GM21619 (cell line): ENCODE measurements at regions not wholly inside any gene's neighbourhood (a gene's known extent, or its start where the extent isn't known, plus 50 kb on each side); places are given as distances from the start of the nearest gene placed in this dataset.
A peak's percentile ranks its signal among the peaks of the same experiment; 100 is the strongest.

Experiments
- ATAC-seq: cut with Tn5 transposase; IDR thresholded peaks from one replicate; pipeline ENCODE4 v1.9.1; 2021; ENCODE audit not compliant: unreplicated experiment

DNA sequence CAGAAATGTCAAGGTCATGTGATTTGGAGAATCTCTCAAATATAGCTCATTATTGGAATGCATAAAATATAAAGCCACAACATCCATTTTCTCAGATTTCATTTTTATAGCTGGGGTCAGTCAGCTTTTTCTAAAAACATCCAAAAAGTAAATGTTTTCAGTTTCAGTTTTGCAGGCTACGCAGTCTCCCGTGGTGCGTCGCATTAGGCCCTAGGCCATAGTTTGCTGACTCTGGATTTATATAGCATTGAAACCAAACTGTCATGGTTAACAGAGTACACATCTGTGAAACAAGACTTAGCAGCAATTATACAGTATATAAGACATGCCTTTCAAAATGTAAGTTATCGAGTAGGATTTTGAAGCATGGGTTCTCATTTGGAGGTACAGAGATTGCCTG, 140.0 kb downstream of the IRS2 start:
- peak; percentile 90 for ATAC-seq

GRCh38 chr13:109645831-109646230, 140.6 kb downstream of the IRS2 start:
- ATAC-seq = no peak

GRCh38 chr13:109644956-109645355, 141.4 kb downstream of the IRS2 start:
- no peak for ATAC-seq

DNA sequence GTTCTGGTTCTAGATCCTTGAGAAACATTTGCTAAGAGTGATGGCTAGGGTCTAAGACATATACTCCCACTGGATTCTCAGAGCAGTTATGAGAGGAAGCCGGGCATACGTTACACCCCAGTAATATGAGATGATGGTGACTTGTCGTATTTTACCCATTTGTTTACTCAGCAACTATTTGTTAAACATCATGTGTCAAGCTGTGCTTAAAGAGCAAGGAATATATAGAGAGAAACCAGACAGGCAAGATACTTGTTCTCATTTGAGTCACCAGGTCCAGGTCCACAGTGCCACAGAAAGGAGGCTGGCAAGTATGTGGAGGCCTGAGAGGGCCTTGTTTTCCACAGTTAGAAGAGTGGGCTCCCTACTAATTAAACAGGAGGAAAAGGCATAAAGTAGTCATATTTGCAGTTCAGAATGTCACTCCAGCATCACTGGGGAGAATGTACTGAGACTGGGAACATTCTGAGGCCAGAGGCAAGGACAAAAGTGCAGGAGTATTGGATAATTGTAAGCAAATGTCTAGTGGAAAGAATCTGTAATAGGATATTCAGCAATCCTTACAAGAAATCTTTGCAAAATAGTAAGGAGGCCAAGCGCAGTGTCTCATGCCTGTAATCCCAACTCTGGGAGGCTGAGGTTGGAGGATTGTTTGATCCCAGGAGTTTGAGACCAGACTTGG, 142.2 kb downstream of the IRS2 start:
- ATAC-seq = no peak

DNA sequence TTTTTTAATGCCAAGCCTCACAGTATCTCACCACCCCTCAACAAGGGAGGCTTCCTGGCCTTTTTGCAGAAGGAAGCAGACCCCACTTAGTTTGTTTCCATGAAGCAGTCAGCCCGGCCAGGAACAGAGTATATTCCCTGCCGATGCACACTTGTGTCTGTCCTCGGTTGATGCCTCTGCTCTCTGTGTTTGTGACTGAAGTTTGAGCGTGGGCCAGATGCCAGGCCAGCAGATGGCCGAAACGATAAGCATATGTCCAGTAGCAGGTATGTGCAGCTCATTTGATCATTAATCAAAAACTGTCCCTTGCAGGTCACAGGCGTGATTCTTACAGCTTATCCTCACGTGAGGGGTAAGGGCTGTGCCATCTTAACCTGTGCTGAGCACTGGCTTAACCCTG, 144.0 kb downstream of the IRS2 start:
- no peak for ATAC-seq

- no peak for ATAC-seq
Observed at GRCh38 chr13:109636736-109637135, 149.6 kb downstream of the IRS2 start.

DNA sequence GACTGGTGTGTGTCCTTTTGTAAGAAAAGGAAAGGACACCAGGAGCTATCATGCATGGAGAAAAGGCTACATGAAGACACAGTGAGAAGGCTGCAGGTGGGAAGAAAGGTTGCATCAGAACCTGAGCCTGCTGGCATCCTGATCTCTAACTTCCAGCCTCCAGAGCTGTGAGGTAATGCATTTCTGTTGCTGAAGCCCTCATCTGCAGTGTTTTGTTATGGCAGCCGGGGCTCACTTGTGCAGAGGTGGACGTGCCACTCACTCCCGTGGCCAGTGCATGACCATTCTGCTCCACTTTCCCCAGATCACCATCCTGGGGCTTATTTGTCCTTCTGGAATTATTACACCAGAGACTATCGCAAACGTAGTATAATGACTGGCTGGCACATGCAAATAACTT, 155.3 kb downstream of the IRS2 start:
- ATAC-seq = no peak

DNA sequence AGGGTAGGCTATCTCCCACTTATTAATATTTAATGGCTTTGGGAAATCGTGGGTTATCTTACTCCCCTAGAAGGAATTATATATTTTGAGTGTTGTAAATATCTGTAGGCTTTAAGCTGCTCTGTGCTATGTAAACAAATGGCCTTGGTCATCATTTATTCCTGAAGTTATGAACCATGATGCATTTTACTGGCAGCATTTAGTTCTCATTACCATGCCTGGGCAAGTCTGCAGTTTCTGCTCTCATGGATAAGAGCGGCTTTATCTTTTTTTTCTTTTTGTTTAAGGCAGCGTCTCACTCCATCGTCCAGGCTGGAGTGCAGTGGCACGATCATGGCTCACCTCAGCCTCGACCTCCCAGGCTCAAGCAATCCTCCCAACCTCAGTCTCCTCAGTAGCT, 156.1 kb downstream of the IRS2 start:
- no peak for ATAC-seq

DNA sequence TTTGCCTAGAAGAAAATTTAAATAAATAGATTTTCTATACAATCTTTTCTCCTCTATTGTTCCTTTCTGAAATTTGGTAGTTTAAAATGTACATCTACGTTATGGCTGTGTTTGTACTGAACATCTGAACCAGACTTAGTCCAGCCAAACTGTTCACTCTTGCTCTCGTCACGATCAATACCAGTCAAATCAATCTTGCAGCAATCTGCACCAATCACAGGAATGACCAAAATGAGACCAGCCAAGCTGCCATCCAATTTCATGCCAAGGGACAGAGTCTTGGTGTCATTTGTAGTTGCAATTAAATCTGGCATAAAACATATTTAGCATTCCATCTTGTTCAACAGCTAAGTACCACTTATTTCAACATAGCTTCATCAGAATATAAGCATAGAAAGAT, 156.6 kb downstream of the IRS2 start:
- ATAC-seq = no peak

DNA sequence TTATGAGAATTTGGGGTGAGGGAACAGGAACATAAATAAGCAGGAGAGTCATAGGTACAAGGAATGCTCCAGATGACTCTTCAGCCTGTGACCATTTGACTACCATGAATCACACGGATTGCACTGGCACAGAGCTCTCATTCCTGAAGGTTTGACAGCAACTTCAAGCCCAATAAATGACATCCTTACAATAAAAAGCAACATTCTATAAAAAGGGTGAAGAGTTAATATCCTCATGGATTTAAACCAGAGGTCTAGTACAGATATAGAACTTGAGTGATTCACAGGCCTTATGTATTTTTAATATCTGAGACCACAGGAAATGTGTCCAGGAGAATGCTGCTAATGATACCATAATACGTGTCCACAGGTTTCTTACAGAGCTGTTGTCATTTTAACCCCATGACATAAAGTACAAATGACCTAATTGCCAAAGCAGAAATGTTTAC, 158.1 kb downstream of the IRS2 start:
- no peak for ATAC-seq

DNA sequence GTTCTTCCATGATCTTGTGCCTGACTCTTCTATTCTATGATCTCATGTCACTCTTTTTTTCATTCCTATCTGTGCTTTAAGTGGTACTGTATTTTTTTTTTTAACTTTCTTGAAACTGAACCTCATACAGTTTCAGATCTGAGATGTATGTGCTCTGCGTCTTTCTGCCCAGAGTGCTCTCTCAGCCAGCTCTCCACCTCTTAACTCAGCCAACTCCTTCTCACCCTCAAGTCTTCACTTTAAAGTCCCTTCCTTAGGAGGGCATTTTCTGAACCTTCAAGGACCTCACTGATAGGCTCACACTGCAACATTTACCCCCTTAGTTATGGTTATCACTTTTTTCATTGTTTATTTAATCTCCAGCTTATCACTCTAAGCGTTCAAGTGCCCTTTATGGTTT, 158.7 kb downstream of the IRS2 start:
- no peak for ATAC-seq

DNA sequence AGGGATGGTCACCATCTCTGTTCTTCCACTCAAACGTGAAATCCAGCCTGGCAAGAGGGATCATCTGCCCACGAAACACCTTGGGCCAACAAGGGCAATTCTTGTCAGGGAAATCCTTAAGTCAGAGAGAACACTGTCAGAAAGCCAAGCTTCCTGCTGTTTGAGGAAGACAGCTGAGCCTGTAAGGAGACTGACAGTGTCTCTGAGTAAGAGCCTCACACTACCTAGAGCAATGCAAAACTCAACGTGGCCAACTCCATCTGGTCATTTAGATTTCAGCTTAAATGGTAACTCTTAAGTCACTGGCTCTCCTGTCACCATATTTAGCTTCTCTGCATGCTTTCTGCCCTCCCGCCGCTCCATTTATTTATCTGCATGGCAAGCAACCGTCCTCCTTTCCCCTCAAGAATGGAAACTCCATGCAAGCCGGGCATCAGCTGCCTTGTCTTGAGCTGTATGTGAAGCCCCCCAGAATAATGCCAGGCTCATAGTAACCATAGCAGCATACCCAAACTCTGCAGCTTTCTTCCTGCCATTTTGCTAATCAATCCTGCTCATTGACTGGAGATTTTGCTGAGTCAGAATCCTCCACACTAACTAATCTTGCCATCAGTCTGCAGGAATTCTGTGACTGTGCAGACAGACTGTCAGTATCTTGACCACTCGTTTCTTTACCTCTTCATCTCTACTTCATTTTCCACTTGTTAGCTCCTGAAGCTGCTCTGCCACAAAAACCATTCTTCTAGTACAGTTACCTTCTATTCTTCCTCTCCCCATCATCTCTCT, 159.8 kb downstream of the IRS2 start:
- ATAC-seq = no peak

DNA sequence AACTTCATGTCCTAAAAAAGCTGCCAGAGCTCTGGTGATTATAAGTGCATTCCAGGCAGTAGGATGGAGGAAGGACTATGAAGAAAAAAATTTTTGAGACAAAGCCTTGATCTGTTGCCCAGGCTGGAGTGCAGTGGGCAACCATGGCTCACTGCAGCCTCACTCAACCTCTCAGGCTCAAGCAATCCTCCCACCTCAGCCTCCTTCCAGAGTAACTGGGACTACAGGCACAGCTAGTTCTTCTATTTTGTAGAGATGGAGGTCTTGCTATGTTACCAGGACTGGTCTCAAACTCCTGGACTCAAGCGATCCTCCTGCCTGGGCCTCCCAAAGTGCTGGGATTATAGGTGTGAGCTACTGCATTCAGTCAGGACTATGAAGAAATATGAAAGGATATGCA, 161.2 kb downstream of the IRS2 start:
- ATAC-seq = no peak

- ATAC-seq = no peak
Observed at GRCh38 chr13:109622006-109622405, 164.4 kb downstream of the IRS2 start.

GRCh38 chr13:109615721-109616420, 170.5 kb downstream of the IRS2 start:
- ATAC-seq = no peak

- ATAC-seq = no peak
Observed at GRCh38 chr13:109611912-109612691, 174.3 kb downstream of the IRS2 start.

DNA sequence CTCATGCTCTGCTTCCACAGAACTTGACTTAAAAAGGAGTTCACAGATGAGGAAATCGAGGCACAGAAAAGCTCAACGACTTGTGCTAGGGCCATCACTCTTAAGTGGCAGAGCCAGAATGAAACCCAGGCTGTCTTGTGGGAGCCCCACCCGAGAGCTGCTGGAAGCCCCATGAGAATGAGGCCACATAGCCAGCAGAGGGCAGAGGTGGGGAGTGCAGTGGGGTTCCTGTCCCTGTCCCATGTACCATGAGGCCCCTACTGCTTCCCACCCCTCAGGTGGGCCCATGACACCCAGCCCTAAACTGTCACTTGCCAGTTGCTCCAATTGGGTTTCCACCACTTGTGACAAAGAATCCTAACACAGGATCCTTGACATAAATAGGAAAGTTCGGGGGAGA, 175.9 kb downstream of the IRS2 start:
- no peak for ATAC-seq

- no peak for ATAC-seq
Observed at GRCh38 chr13:109608503-109608902, 177.9 kb downstream of the IRS2 start.

DNA sequence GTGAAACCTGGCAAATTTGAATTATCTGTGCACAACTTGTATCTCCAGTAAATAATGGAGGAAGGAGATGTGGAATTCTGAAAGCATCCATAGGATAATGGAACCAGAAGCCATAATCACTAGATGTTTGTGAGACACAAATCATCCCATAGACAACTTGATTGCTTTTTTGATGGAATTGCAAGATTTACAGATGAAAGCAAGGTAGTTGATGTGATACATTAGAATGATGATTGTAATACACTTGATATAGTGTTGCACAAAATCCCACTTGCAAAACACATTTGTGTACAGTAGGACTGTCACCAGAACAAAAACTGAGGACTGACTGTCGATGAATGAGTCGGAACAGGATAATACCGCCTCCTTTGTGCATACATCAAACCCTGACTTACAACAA, 178.3 kb downstream of the IRS2 start:
- ATAC-seq = no peak

GRCh38 chr13:109606520-109606919, 179.9 kb downstream of the IRS2 start:
- ATAC-seq = no peak

GRCh38 chr13:109605846-109606245, 180.5 kb downstream of the IRS2 start:
- no peak for ATAC-seq
